Activated CD8-positive, alpha-beta T cell treated with anti-CD3 and anti-CD28 coated beads for 36 hours (primary cell): ENCODE measurements at regions not wholly inside any gene's neighbourhood (a gene's known extent, or its start where the extent isn't known, plus 50 kb on each side); places are given as distances from the start of the nearest gene placed in this dataset.

Experiments
- ATAC-seq: fragments of 200-7000 bp; cut with Tn5 transposase; one replicate; pipeline ENCODE4 v1.10.0; 2021; ENCODE audit warnings: mild to moderate bottlenecking, moderate library complexity
- CTCF ChIA-PET: fragments of 350-600 bp; sonication (Branson Sonifier 250); formaldehyde crosslinking; loops from one replicate; lab custom pipeline; 2021; ENCODE audit warnings: antibody characterized with exemption; lab: Charles Lee
- POLR2A ChIA-PET: fragments of 350-600 bp; sonication (Branson Sonifier 250); formaldehyde crosslinking; loops from one replicate; lab custom pipeline; 2021; ENCODE audit warnings: antibody characterized with exemption; lab: Charles Lee
- DNase-seq: peaks from one replicate; pipeline ENCODE4 v3.0.0-alpha.2; 2020
- H3K27ac Mint-ChIP-seq: one replicate; pipeline ENCODE4 v1.8.0; 2021; ENCODE audit warnings: mild to moderate bottlenecking, mixed read lengths
- H3K27me3 Mint-ChIP-seq: one replicate; pipeline ENCODE4 v1.8.0; 2021; ENCODE audit warnings: mixed read lengths
- H3K36me3 Mint-ChIP-seq: one replicate; pipeline ENCODE4 v1.8.0; 2021; ENCODE audit warnings: low read depth, mixed read lengths
- H3K4me1 Mint-ChIP-seq: one replicate; pipeline ENCODE4 v1.8.0; 2021; ENCODE audit warnings: low read depth, mixed read lengths
- H3K4me3 Mint-ChIP-seq: one replicate; pipeline ENCODE4 v1.8.0; 2021; ENCODE audit warnings: mild to moderate bottlenecking, moderate library complexity, mixed read lengths
- H3K9me3 Mint-ChIP-seq: one replicate; pipeline ENCODE4 v1.8.0; 2021; ENCODE audit warnings: mixed read lengths
- intact Hi-C: fragments of 100-400 bp; cut with micrococcal nuclease; formaldehyde crosslinking; loops from one replicate; pipeline ENCODE4 v1.10.0; 2022
- TF ChIP-seq, protein P1 (sequence below): fragments of 200-600 bp; IDR thresholded peaks from one replicate; pipeline ENCODE4 v1.8.0; 2022; ENCODE audit warnings: antibody characterized with exemption, mild to moderate bottlenecking

DNA sequence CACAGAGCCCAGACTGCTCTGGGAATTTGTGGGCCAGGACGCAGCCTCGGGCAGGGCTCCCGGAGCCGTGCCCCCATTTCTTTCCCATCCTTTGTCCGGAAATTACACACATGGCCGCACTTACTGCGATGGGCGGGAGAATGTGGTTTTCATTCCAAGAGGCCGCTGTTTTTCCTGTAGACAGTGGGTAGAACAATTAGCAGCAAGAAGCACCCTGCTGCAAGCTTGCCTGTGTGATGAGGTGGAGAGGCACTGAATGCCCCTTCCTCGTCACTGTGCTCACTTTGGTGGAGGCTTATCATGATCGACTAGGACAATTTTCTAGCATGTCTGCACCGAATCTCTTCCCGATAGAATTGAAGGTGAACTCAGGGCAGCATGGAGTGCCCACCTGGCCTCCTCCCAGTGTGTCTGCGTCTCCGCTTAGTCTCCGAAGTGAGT, 102.8 kb downstream of the DACT2 start:
- ChIA-PET POLR2A (interaction anchor here (0.6 kb wide), 1 partner anchor 69 kb away, joined by 3 read pairs; no protein-coding TSS in a partner anchor), CTCF (no interaction called here)
- DNase-seq = no peak
- Mint-ChIP-seq H3K27ac (no peak overlapping the region), H3K9me3 (no peaks in the 10 kb centered on the region), H3K27me3 (peaks cover 2% of the 10 kb centered on the region), H3K4me1 (no peaks in the 10 kb centered on the region), H3K36me3 (no peaks in the 10 kb centered on the region), H3K4me3 (no peak overlapping the region)
- ATAC-seq = no peak
- TF ChIP-seq, protein P1, sequence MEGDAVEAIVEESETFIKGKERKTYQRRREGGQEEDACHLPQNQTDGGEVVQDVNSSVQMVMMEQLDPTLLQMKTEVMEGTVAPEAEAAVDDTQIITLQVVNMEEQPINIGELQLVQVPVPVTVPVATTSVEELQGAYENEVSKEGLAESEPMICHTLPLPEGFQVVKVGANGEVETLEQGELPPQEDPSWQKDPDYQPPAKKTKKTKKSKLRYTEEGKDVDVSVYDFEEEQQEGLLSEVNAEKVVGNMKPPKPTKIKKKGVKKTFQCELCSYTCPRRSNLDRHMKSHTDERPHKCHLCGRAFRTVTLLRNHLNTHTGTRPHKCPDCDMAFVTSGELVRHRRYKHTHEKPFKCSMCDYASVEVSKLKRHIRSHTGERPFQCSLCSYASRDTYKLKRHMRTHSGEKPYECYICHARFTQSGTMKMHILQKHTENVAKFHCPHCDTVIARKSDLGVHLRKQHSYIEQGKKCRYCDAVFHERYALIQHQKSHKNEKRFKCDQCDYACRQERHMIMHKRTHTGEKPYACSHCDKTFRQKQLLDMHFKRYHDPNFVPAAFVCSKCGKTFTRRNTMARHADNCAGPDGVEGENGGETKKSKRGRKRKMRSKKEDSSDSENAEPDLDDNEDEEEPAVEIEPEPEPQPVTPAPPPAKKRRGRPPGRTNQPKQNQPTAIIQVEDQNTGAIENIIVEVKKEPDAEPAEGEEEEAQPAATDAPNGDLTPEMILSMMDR = no peak
- intact Hi-C loops = no loop called here

DNA sequence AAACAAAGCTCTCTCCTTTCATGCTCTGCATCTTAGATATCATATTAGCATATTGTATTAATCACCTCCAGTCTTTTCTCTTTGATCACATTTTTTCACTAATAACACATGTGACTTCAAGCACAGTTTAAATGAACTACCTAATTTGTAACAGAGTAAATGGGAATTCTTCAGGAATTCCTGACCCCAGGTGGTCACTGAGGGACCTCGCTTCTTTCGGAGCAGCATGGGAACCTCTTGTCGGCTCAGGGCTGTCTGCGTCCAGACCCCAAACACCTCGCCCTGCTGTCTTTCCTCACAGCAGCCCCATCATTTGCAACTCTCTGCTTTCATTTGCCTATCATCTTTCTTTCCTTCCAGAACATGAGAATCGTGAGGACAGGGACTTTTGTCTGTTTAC, 103.5 kb downstream of the DACT2 start:
- Mint-ChIP-seq H3K27ac (no peak overlapping the region), H3K9me3 (no peaks in the 10 kb centered on the region), H3K27me3 (peaks cover 2% of the 10 kb centered on the region), H3K4me3 (no peak overlapping the region), H3K4me1 (no peaks in the 10 kb centered on the region), H3K36me3 (no peaks in the 10 kb centered on the region)
- TF ChIP-seq, protein P1 = no peak
- ChIA-PET CTCF (no interaction called here), POLR2A (no interaction called here)
- DNase-seq = no peak
- no peak for ATAC-seq
- intact Hi-C loops = no loop called here

DNA sequence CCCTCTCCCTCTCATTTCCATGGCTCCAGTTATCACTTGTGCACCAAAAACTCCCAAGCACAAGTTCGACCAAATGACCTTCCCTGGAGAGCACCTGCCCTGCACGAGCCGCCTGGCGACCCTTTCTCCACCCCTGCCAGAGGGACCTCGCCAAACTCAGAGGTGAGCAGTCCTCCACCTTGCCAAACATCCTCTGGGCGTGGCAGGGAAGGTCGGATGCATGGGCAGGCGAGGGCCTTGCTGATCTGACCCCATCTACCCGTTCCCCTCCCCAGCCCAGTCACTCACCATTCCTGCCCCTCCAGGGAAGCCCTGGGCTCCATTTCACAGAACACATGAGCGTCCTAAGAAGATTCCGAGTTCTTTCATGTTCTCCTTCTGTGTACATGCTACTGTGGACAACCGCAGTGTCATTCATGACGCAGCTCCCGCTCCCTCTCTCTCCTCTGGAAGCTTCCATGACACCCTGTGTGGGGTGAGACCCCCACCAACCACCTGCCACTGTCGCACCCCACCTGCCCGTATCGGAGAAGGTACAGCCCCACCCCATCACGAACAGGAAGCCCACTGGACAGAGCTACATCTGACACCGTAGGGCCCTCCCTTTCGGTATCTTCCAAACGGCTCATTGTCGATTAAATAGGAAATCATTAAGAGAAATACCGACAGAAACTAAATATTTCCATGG, 104.3 kb downstream of the DACT2 start:
- CTCF ChIA-PET = no interaction called here
- intact Hi-C loops = no loop called here
- no peaks in the 10 kb centered on the region for H3K9me3 Mint-ChIP-seq
- peaks cover 2% of the 10 kb centered on the region for H3K27me3 Mint-ChIP-seq
- POLR2A ChIA-PET = no interaction called here
- H3K27ac Mint-ChIP-seq = no peak overlapping the region
- ATAC-seq = no peak
- H3K4me3 Mint-ChIP-seq = no peak overlapping the region
- DNase-seq = no peak
- no peaks in the 10 kb centered on the region for H3K36me3 Mint-ChIP-seq
- no peaks in the 10 kb centered on the region for H3K4me1 Mint-ChIP-seq
- TF ChIP-seq, protein P1 = no peak

DNA sequence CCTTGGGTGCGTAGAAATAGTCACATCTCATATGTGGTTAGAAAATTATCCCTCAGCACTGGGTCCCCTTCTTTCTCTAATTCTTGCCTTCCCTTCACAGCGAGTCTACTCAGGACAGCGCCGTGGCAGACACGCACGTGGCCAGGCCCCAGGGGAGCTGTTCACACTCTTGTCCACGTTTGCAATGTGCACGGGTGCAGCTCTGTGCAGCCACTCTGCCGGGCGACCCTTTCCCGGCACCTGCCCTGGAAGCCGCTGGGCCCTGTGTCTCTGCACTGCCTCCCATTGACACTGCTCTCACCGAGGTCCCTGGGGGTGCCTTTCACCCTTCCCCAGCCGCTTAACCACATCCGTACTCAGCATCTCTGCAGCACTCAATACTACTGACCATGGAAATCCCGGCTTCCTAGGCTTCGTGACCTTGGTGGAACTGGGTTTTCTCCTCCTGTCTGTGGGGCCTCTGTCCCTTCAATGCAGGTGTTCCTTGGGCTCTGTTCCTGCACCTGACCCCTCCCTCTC, 104.9 kb downstream of the DACT2 start:
- intact Hi-C loops = no loop called here
- H3K27ac Mint-ChIP-seq = no peak overlapping the region
- ATAC-seq = no peak
- ChIA-PET CTCF (no interaction called here), POLR2A (no interaction called here)
- no peak for DNase-seq
- TF ChIP-seq, protein P1 = no peak
- no peaks in the 10 kb centered on the region for H3K4me1 Mint-ChIP-seq
- no peaks in the 10 kb centered on the region for H3K9me3 Mint-ChIP-seq
- H3K36me3 Mint-ChIP-seq = no peaks in the 10 kb centered on the region
- no peak overlapping the region for H3K4me3 Mint-ChIP-seq
- H3K27me3 Mint-ChIP-seq = peaks cover 2% of the 10 kb centered on the region

DNA sequence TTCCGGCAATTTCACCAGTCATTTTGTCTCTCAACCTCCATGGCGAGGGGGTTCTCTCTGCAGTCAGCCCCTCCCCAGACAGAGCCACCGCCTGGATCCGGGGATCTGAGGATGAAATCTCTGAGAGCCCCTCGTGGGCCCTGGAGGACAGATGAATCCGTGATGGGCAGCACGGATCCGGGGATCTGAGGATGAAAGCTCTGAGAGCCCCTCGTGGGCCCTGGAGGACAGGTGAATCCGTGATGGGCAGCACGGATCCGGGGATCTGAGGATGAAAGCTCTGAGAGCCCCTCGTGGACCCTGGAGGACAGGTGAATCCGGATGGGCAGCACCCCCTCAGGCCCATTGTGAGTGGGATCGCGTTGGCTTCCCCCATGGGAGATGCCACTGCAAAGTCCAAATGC, 106.5 kb downstream of the DACT2 start:
- DNase-seq = no peak

More for the DNA sequence above, 106.5 kb downstream of the DACT2 start:
- no peaks in the 10 kb centered on the region for H3K9me3 Mint-ChIP-seq
- no peak for ATAC-seq
- TF ChIP-seq, protein P1 = no peak
- H3K36me3 Mint-ChIP-seq = no peaks in the 10 kb centered on the region
- intact Hi-C loops = no loop called here
- POLR2A ChIA-PET = no interaction called here
- H3K27me3 Mint-ChIP-seq = peaks cover 2% of the 10 kb centered on the region
- no peaks in the 10 kb centered on the region for H3K4me1 Mint-ChIP-seq
- H3K4me3 Mint-ChIP-seq = no peak overlapping the region
- CTCF ChIA-PET = no interaction called here
- H3K27ac Mint-ChIP-seq = no peak overlapping the region
